Stomach (tissue), 4 donors: ENCODE measurements at regions not wholly inside any gene's neighbourhood (a gene's known extent, or its start where the extent isn't known, plus 50 kb on each side); places are given as distances from the start of the nearest gene placed in this dataset.
"Not testable (repeated sequence)": the region's sequence is repeated elsewhere in the genome, so short reads cannot be mapped to it uniquely, and the experiment has no call there.

Source experiments
- CTCF ChIP-seq, 7 experiments: fragments of 450-650 bp in 4 of 7; fragments of 200-600 bp in 3 of 7; sonication (generic) in 3 of 7; IDR thresholded peaks; one replicate each; pipeline ENCODE4 v1.5.1; 2016 to 2019; ENCODE audit warnings: antibody characterized with exemption in 7 of 7, control low read depth in 2 of 7, mild to moderate bottlenecking in 1 of 7
- EP300 ChIP-seq: sonication (generic); formaldehyde crosslinking; IDR thresholded peaks from one replicate; pipeline ENCODE4 v1.6.1; 2017; ENCODE audit warnings: antibody characterized with exemption
- POLR2AphosphoS5 ChIP-seq, 3 donors: sonication (generic); formaldehyde crosslinking; IDR thresholded peaks; one replicate each; pipeline ENCODE4 v1.6.1; 2016; ENCODE audit warnings: antibody characterized with exemption in 3 of 3

- TF ChIP-seq CTCF (IDR thresholded peaks at IDR 0.05); EP300; POLR2AphosphoS5 (IDR thresholded peaks at IDR 0.05): not testable (repeated sequence)
Observed at GRCh38 chr11:67877316-67877715, 126.6 kb downstream of the UNC93B1 start.
